Endodermal cell (in vitro differentiated cells): ENCODE measurements at regions not wholly inside any gene's neighbourhood (a gene's known extent, or its start where the extent isn't known, plus 50 kb on each side); places are given as distances from the start of the nearest gene placed in this dataset.

ENCODE experiments used
- DNase-seq: peaks from one replicate; pipeline ENCODE4 v3.0.0-alpha.2; 2017
- H3K27ac ChIP-seq: 2 replicates; pipeline ENCODE4 v1.5.1; 2013; ENCODE audit warnings: mild to moderate bottlenecking, low read depth, low read length, moderate library complexity
- H3K27me3 ChIP-seq: 2 replicates; pipeline ENCODE4 v1.6.1; 2013; ENCODE audit warnings: mild to moderate bottlenecking, low read length, moderate library complexity; ENCODE audit not compliant: insufficient read depth, control insufficient read depth, poor library complexity, severe bottlenecking
- H3K36me3 ChIP-seq: 2 replicates; pipeline ENCODE4 v1.7.0; 2013; ENCODE audit warnings: mild to moderate bottlenecking, low read length, moderate library complexity; ENCODE audit not compliant: control insufficient read depth, insufficient read depth
- H3K4me1 ChIP-seq: one replicate; pipeline ENCODE4 v1.7.0; 2013; ENCODE audit warnings: low read length; ENCODE audit not compliant: control insufficient read depth, insufficient read depth
- H3K4me3 ChIP-seq: 2 replicates; pipeline ENCODE4 v1.5.1; 2013; ENCODE audit warnings: mild to moderate bottlenecking, low read length, moderate library complexity
- H3K9ac ChIP-seq: 2 replicates; pipeline ENCODE4 v1.6.1; 2013; ENCODE audit warnings: mild to moderate bottlenecking, low read length, moderate library complexity; ENCODE audit not compliant: poor library complexity, severe bottlenecking; ENCODE audit errors: extremely low read depth
- H3K9me3 ChIP-seq: 2 replicates; pipeline ENCODE4 v1.6.1; 2013; ENCODE audit warnings: mild to moderate bottlenecking, low read length, moderate library complexity; ENCODE audit not compliant: control insufficient read depth
- H3K27ac Mint-ChIP-seq: 2 replicates; pipeline ENCODE4 v1.8.0; 2020; ENCODE audit warnings: mixed read lengths
- H3K27me3 Mint-ChIP-seq: 2 replicates; pipeline ENCODE4 v1.8.0; 2021; ENCODE audit warnings: mild to moderate bottlenecking, mixed read lengths; ENCODE audit not compliant: insufficient read depth
- H3K36me3 Mint-ChIP-seq: 2 replicates; pipeline ENCODE4 v1.8.0; 2020; ENCODE audit warnings: low read depth, mixed read lengths
- H3K4me1 Mint-ChIP-seq: 2 replicates; pipeline ENCODE4 v1.8.0; 2020; ENCODE audit warnings: mixed read lengths
- H3K4me3 Mint-ChIP-seq: 2 replicates; pipeline ENCODE4 v1.8.0; 2020; ENCODE audit warnings: mild to moderate bottlenecking, moderate library complexity, mixed read lengths
- H3K9me3 Mint-ChIP-seq: 2 replicates; pipeline ENCODE4 v1.8.0; 2020; ENCODE audit warnings: mild to moderate bottlenecking, mixed read lengths
- WGBS, 2 experiments: methylation state at CpG; one replicate each; pipeline versions ENCODE4 v1.1.5 to v1.1.7; 2013; ENCODE audit warnings: missing lambda C conversion rate in 2 of 2, mixed read lengths in 1 of 2; ENCODE audit not compliant: insufficient coverage in 1 of 2, insufficient read length in 1 of 2; 5-methylcytosine and 5-hydroxymethylcytosine counted together
- TF ChIP-seq, protein P1 (sequence below): fragments of 200-600 bp; sonication (generic); conservative IDR thresholded peaks from 2 replicates; pipeline ENCODE4 v1.5.0; 2021; ENCODE audit warnings: antibody characterized with exemption, mild to moderate bottlenecking

DNA sequence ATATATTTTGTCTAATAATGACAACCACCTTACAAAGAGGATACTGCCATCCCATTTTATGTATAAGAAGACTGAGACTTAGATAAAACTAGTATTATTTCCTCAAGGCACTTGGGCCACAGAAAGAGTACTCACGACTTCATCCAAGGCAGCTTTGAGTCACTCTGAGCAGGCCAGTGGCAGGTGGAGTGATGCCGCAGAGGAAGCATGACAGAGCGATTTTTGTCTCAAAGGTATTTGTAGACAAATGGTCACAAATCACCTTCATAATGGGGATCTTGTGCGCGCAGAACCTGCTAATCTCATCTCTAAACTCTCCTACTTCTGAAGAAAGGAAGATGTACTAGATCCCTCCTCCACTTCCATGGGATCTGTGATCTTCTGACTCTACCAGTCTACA is 113.2 kb upstream of the NAMPT start:
- H3K27me3 Mint-ChIP-seq = no peaks in the 10 kb centered on the region
- Histone ChIP-seq H3K9me3 (peaks cover 2% of the 10 kb centered on the region), H3K4me3 (no peak overlapping the region), H3K9ac (no peak overlapping the region), H3K4me1 (no peaks in the 10 kb centered on the region), H3K36me3 (no peaks in the 10 kb centered on the region), H3K27me3 (no peaks in the 10 kb centered on the region), H3K27ac (no peak overlapping the region)
- no peak for DNase-seq
- H3K4me1 Mint-ChIP-seq = peaks cover 2% of the 10 kb centered on the region
- peaks cover 5% of the 10 kb centered on the region for H3K9me3 Mint-ChIP-seq
- H3K27ac Mint-ChIP-seq = no peak overlapping the region
- no peaks in the 10 kb centered on the region for H3K36me3 Mint-ChIP-seq
- 94 to 98% methylated on average over 5 of the region's 5 CpGs for WGBS, 2 experiments
- H3K4me3 Mint-ChIP-seq = no peak overlapping the region
- TF ChIP-seq, protein P1, sequence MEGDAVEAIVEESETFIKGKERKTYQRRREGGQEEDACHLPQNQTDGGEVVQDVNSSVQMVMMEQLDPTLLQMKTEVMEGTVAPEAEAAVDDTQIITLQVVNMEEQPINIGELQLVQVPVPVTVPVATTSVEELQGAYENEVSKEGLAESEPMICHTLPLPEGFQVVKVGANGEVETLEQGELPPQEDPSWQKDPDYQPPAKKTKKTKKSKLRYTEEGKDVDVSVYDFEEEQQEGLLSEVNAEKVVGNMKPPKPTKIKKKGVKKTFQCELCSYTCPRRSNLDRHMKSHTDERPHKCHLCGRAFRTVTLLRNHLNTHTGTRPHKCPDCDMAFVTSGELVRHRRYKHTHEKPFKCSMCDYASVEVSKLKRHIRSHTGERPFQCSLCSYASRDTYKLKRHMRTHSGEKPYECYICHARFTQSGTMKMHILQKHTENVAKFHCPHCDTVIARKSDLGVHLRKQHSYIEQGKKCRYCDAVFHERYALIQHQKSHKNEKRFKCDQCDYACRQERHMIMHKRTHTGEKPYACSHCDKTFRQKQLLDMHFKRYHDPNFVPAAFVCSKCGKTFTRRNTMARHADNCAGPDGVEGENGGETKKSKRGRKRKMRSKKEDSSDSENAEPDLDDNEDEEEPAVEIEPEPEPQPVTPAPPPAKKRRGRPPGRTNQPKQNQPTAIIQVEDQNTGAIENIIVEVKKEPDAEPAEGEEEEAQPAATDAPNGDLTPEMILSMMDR = no peak

DNA sequence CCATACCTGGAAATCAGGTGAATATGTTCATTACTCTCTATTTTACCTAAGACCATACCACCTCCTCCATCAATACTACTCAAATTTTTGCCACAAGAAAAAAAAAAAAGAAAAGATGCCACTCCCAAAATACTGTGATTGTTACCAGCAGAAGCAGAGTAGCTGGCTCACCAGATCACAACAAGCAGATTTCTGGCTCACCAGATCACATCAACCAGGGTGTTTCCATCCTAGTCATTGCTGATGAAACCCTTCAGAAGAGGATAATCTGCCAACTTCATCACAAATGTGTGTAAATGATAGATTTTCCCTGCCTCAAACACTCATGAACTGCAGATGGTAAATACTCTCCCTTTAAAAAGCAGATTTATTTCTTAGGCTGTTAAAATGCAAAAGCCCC is 109.7 kb upstream of the NAMPT start:
- Mint-ChIP-seq H3K27me3 (no peaks in the 10 kb centered on the region), H3K4me1 (peaks cover 2% of the 10 kb centered on the region), H3K36me3 (no peaks in the 10 kb centered on the region), H3K4me3 (no peak overlapping the region), H3K9me3 (peaks cover 2% of the 10 kb centered on the region), H3K27ac (no peak overlapping the region)
- Histone ChIP-seq H3K9ac (no peak overlapping the region), H3K9me3 (no peaks in the 10 kb centered on the region), H3K4me3 (no peak overlapping the region), H3K4me1 (no peaks in the 10 kb centered on the region), H3K27ac (no peak overlapping the region), H3K36me3 (no peaks in the 10 kb centered on the region), H3K27me3 (no peaks in the 10 kb centered on the region)
- no peak for DNase-seq
- TF ChIP-seq, protein P1 = no peak

DNA sequence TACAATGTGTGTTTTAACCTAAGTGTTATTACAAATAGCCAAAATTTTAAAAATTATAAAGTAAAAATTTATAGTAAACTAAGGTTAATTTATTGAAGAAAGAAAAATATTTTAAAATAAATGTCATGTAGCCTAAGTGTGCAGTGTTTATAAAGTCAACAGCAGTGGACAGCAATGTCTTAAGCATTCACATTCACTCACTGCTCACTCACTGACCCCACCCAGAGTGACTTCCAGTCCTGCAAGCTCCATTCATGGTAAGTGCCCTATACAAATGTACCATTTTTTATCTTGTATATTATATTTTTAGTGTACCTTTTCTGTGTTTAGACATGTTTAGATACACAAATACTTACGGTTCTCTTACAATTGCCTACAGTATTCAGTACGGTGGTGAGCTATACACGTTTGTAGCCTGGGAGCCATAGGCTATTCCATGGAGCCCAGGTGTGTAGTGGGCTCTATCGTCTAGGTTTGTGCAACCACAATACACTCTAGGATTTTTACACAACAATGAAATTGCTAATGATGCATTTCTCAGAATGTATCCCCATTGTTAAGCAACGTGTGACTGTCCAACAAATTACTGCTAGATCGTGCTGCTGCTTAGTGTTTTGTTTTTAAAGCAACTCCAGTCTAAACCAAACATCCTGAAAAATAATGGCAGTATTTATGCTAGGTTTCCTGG is 108.9 kb upstream of the NAMPT start:
- Mint-ChIP-seq H3K27me3 (no peaks in the 10 kb centered on the region), H3K4me3 (no peak overlapping the region), H3K27ac (no peak overlapping the region), H3K9me3 (peaks cover 2% of the 10 kb centered on the region), H3K4me1 (peaks cover 2% of the 10 kb centered on the region), H3K36me3 (no peaks in the 10 kb centered on the region)
- DNase-seq = no peak
- WGBS, 2 experiments = 81% methylated on average over 6 of the region's 6 CpGs
- Histone ChIP-seq H3K36me3 (no peaks in the 10 kb centered on the region), H3K4me1 (no peaks in the 10 kb centered on the region), H3K9me3 (no peaks in the 10 kb centered on the region), H3K4me3 (no peak overlapping the region), H3K27me3 (no peaks in the 10 kb centered on the region), H3K27ac (no peak overlapping the region), H3K9ac (no peak overlapping the region)
- TF ChIP-seq, protein P1 = no peak
